Transverse colon (tissue), 4 donors: ENCODE measurements at regions not wholly inside any gene's neighbourhood (a gene's known extent, or its start where the extent isn't known, plus 50 kb on each side); places are given as distances from the start of the nearest gene placed in this dataset.

Source experiments
- DNase-seq: peaks from one replicate; pipeline ENCODE4 v3.0.0-alpha.2; 2019
- H3K27ac ChIP-seq, 4 donors: fragments of 200-600 bp; sonication (generic); 2 replicates each; pipeline ENCODE4 v1.5.1; 2016 to 2018; ENCODE audit warnings: inconsistent platforms in 4 of 4
- H3K27me3 ChIP-seq: fragments of 200-600 bp; sonication (generic); 2 replicates; pipeline ENCODE4 v1.5.1; 2017; ENCODE audit warnings: inconsistent platforms
- H3K36me3 ChIP-seq, 4 donors: fragments of 200-600 bp; sonication (generic); 2 replicates each; pipeline ENCODE4 v1.5.1; 2017 to 2019; ENCODE audit warnings: inconsistent platforms in 4 of 4
- H3K4me1 ChIP-seq, 4 donors: fragments of 200-600 bp; sonication (generic); 2 replicates each; pipeline ENCODE4 v1.5.1; 2017 to 2020; ENCODE audit warnings: inconsistent platforms in 4 of 4
- H3K4me3 ChIP-seq, 4 donors: fragments of 200-600 bp; sonication (generic); 1 replicate in 1 of 4; 2 replicates in 3 of 4; pipeline versions ENCODE4 v1.5.1 to v1.6.1; 2017 to 2019; ENCODE audit warnings: inconsistent platforms in 4 of 4
- H3K9me3 ChIP-seq, 2 donors: fragments of 200-600 bp; sonication (generic); 2 replicates each; pipeline ENCODE4 v1.5.1; 2017 to 2019; ENCODE audit warnings: inconsistent platforms in 2 of 2
- CTCF ChIP-seq, 5 experiments: fragments of 200-600 bp in 3 of 5; fragments of 450-650 bp in 2 of 5; sonication (generic) in 3 of 5; IDR thresholded peaks; 1 replicate in 2 of 5; 2 replicates in 3 of 5; pipeline ENCODE4 v1.5.1; 2016 to 2017; ENCODE audit warnings: antibody characterized with exemption in 5 of 5, inconsistent platforms in 3 of 5, mild to moderate bottlenecking in 2 of 5, moderate library complexity in 1 of 5
- EP300 ChIP-seq: sonication (generic); formaldehyde crosslinking; IDR thresholded peaks from one replicate; pipeline ENCODE4 v1.6.1; 2017; ENCODE audit warnings: antibody characterized with exemption, low read depth
- POLR2A ChIP-seq: fragments of 450-650 bp; IDR thresholded peaks from one replicate; pipeline ENCODE4 v1.6.1; 2016; ENCODE audit warnings: antibody characterized with exemption, mild to moderate bottlenecking, moderate library complexity
- POLR2AphosphoS5 ChIP-seq, 3 donors: sonication (generic); formaldehyde crosslinking; IDR thresholded peaks; one replicate each; pipeline ENCODE4 v1.6.1; 2016; ENCODE audit warnings: antibody characterized with exemption in 3 of 3
- WGBS, 2 donors: methylation state at CpG; one replicate each; pipeline ENCODE4 v1.1.5; 2018; ENCODE audit warnings: low coverage in 1 of 2; 5-methylcytosine and 5-hydroxymethylcytosine counted together
- in situ Hi-C, 4 donors: fragments of 200-750 bp; cut with MboI; loops; one replicate each; pipeline versions ENCODE4 v1.15.0 to v1.15.1; 2017; ENCODE audit warnings: low sequenced_read_pairs in 3 of 4, low pct_ligation_motif_present in 1 of 4, low pct_unique_long_range_greater_than_20kb in 1 of 4
- intact Hi-C: fragments of 100-400 bp; cut with DNase I; formaldehyde crosslinking; loops from one replicate; pipeline ENCODE4 v1.15.1; 2023; ENCODE audit warnings: low total_unique reads

- WGBS, 2 donors, result 60 to 83% methylated on average over 2 of the region's 2 CpGs
- intact Hi-C loops, result no loop called here
Observed at GRCh38 chr1:73755649-73756048, 442.3 kb downstream of the LRRIQ3 start.

GRCh38 chr1:73749996-73750395 lies 448.0 kb downstream of the LRRIQ3 start:
- Histone ChIP-seq H3K9me3 (peaks cover 3 to 6% of the 10 kb centered on the region in 2 donors), H3K4me1 (no peaks in the 10 kb centered on the region), H3K27me3 (no peaks in the 10 kb centered on the region), H3K4me3 (no peak overlapping the region), H3K27ac (no peak overlapping the region), H3K36me3 (no peaks in the 10 kb centered on the region)
- no peak for DNase-seq
- intact Hi-C loops, result no loop called here
- TF ChIP-seq CTCF (IDR thresholded peaks at IDR 0.05) (no peak), POLR2AphosphoS5 (IDR thresholded peaks at IDR 0.05) (no peak), POLR2A (no peak)
- in situ Hi-C loops, result no loop called here

More at GRCh38 chr1:73755649-73756048, 442.3 kb downstream of the LRRIQ3 start:
- in situ Hi-C loops, result no loop called here
- H3K4me1 ChIP-seq, result no peaks in the 10 kb centered on the region
- DNase-seq, result no peak
- H3K27ac ChIP-seq, result no peak overlapping the region
- H3K9me3 ChIP-seq, result no peaks in the 10 kb centered on the region
- H3K4me3 ChIP-seq, result no peak overlapping the region
- no peak for TF ChIP-seq CTCF (IDR thresholded peaks at IDR 0.05)
- no peak for TF ChIP-seq POLR2AphosphoS5 (IDR thresholded peaks at IDR 0.05)
- TF ChIP-seq POLR2A, result no peak
- no peak for TF ChIP-seq EP300
- H3K36me3 ChIP-seq, result no peaks in the 10 kb centered on the region
- no peaks in the 10 kb centered on the region for H3K27me3 ChIP-seq

- no peaks in the 10 kb centered on the region for H3K27me3 ChIP-seq
Observed at GRCh38 chr1:73744985-73745384, 453.0 kb downstream of the LRRIQ3 start.

GRCh38 chr1:73736125-73736524 lies 461.9 kb downstream of the LRRIQ3 start:
- Histone ChIP-seq H3K4me3 (no peak overlapping the region), H3K9me3 (no peaks in the 10 kb centered on the region), H3K27ac (no peak overlapping the region), H3K27me3 (no peaks in the 10 kb centered on the region), H3K4me1 (no peaks in the 10 kb centered on the region), H3K36me3 (no peaks in the 10 kb centered on the region)
- no peak for TF ChIP-seq POLR2AphosphoS5 (IDR thresholded peaks at IDR 0.05)
- TF ChIP-seq EP300, result no peak
- no peak for TF ChIP-seq CTCF (IDR thresholded peaks at IDR 0.05)
- no peak for TF ChIP-seq POLR2A
- no peak for DNase-seq
- intact Hi-C loops, result no loop called here
- in situ Hi-C loops, result no loop called here
- WGBS, 2 donors, result 60 to 67% methylated on average over 2 of the region's 2 CpGs

More at GRCh38 chr1:73744985-73745384, 453.0 kb downstream of the LRRIQ3 start:
- in situ Hi-C loops, result no loop called here
- H3K4me1 ChIP-seq, result no peaks in the 10 kb centered on the region
- H3K4me3 ChIP-seq, result no peak overlapping the region
- TF ChIP-seq CTCF (IDR thresholded peaks at IDR 0.05), result no peak
- TF ChIP-seq POLR2AphosphoS5 (IDR thresholded peaks at IDR 0.05), result no peak
- TF ChIP-seq POLR2A, result no peak
- no peak for TF ChIP-seq EP300
- H3K36me3 ChIP-seq, result no peaks in the 10 kb centered on the region
- no peak for DNase-seq
- H3K27ac ChIP-seq, result no peak overlapping the region
- peaks cover 3 to 8% of the 10 kb centered on the region in 2 donors for H3K9me3 ChIP-seq
- intact Hi-C loops, result no loop called here
